Femur (tissue), 1 donor: ENCODE measurements at regions not wholly inside any gene's neighbourhood (a gene's known extent, or its start where the extent isn't known, plus 50 kb on each side); places are given as distances from the start of the nearest gene placed in this dataset.
"Not testable (repeated sequence)": the region's sequence is repeated elsewhere in the genome, so short reads cannot be mapped to it uniquely, and the experiment has no call there.

ENCODE experiments used
- DNase-seq: peaks from one replicate; pipeline ENCODE4 v3.0.0-alpha.2; 2017

DNA sequence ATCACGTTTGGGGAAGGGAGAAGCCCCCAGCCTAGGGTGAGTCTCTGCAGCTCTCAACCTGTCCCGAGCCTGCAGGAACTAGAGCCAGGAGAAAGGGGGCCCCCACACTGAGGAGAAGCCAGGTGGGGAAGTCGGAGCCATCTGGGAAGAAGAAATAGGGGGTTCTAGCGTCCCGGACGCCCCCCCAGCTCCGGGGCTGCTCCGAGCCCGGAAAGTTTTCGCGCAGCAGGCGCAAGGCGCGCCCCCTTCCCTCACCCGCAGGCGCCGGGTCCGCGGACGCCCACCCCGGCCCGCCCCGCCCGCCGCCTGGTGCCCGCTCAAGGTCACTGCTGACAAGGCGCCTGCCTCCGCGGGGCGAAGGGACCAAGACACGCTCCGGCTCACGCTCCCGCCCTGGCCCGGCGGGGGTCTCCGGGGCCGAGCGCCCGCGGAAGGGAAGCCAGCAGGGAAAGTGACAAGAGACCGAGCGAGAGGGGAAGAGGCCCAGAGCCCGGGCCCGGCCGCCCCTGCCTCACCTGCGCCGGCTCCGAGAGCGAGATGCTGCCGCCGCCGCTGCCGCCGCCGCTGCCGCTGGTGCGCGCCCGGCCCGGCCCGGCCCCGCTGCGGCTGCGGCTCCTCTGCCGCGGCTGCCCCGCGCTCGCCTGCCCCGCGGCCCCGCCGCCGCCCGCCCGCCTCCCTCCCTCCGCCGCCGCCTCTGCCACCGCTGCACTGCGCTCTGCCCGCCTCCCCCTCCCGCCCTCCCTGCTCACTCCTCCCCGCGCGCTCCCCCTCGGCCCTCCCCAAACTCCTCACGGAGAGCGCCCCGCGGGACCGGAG, 108.4 kb upstream of the SLC6A11 start:
- DNase-seq, result no peak

DNA sequence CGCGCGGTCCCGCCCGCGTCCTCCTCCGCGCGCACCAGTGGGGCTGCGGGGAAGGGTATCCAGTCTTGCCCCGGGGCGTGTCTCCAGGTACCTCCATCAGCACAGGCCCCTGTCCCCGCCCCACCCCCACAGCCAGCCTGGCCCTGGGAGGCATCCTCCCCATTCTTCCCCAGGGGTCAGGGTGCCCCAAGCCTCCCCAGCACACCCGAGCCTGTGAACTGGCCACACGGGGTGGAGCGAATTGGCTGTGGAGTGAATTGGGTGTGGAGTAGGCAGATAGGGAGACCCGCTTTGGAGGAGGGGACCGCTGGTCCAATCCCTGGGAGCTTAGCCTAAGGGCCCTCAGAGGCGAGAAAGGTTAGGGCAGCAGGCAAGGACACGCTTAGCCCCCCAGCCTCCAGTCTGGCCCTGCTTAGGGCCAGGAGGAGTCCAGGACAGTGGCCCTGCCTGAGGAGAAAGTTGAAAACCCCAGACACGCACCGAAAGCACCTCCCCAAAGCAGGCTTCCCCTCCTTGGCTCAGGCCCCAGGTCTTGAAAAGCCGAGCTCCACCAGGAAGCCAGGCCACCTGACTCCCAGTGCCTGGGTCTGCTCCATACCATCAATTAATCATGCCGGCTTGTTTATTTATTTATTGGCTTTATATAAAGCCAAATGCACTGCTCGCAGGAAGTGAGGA, 107.7 kb upstream of the SLC6A11 start:
- DNase-seq, result no peak

DNA sequence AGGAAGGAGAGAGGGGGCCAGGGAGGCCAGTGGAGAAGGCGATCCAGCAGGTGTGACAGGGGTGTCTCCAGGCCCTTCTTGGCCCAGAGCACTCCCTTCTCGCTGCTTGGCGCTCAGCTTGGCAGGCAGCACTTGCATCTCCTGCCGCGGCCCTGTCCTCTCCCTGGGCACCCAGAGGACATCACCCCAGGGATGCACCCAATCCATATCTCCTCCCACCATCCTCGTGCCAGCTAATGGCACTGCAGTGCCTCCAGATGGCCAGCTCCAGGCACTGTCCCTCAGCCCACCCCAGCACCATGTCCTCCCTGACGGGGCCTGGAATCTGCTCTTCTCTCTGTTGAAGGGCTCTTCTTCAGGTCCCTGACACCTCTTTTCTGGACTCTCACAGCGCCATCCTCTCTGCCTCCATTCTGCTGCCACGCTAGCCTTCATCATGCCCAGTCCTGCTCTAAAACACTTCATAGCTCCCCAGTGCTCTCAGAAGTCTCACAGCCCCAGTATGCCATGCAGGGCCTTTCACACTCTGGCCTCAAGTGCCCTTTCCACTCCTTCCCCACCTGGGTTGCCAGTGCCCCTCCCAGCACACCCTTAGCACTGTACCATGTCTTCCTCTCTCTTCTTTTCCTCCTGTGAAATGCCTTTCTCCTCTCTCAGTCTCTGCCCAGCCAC, 106.8 kb upstream of the SLC6A11 start:
- DNase-seq, result no peak

DNA sequence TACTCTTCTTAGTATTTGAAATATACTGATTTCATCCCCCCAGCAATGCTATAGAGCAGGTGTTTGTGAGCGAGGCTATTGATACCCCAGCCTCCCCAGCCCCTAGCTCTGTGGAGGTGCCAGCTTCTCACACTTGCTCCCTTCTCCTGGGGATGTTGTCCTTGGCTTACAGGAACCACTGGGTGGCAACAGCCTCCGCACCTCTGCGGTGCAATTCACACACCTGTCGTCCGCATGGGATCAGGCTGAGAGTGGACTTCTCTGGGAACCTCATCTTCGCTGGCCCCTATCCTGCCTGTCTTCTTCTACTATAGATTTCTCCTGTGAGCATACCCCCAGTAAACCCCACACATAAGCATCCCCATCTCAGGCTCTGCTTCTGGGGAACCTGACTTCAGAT, 103.9 kb upstream of the SLC6A11 start:
- DNase-seq, result no peak

DNA sequence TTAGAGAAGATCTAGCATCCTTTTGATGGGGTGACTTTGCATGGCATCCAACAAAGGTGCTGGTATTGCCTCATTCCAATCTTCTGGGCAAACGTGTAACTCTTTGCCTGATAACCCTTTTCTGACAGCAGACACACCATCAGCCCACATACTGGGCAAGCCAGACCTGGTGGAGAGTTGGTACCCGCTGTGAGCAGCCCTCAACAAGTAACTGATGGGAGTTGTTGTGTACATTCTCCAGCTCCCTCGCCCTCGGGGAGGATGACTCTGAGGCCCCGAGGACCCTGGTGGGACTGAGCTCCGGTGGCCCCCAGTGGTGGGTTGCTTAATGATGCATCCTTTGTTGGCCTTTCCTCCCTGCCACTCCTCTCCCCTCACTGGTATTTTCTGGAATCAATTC, 102.4 kb upstream of the SLC6A11 start:
- no peak for DNase-seq

DNA sequence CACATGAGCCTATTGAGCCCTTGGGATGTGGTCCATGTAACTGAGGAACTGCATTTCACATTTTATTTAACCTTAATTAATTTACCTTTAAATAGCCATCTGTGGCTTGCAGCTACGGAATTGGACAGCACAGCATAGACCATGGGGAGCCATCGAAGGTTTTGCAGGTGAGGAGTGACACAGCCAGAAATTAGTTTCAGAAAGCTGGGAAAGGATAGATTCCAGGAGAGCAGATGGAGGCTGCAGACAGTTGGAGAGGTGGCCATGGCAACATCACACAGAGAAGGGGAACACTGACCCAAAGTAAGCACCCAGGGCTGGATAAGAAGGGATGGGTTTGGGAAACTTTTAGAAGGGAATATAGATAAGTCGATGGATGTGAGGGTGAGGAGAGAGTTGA, 100.1 kb upstream of the SLC6A11 start:
- DNase-seq, result no peak

DNA sequence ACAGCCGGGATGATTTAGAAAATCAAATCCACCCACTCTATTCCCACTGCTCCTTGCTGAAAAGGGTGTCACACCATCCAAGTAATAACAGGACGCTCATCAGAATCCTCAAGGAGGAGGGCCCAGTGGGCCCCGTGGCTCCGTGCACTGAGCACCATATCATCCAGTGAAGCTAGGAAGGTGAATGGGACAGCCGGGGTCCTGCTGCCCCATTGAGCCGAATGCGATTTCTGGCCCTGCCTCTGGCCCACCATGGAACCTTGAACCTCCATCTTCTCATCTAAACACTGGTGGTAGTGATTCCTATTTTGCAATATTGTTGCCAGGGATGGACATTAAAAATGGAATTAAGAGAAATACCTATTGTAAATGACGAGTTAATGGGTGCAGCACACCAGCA, 99.1 kb upstream of the SLC6A11 start:
- DNase-seq, result no peak

DNA sequence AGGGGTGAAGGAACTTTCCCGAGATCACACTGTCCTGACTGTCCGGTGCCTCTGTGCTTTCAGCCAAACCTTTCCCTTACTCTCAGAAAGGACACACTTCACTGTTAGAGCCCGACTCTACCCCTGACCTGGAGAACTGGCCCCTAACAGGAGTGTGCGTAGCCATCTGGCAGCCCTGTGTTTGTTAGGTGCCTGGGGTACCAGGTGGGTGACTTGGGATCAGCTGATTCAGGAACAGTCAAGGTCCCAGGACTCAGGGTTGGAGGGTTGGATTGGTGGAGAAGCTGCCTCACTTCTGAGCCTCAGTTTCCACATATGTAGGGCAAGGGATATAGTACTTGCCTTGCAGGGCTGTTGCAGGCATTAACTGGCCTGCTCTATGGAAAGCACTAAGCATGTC, 98.3 kb upstream of the SLC6A11 start:
- DNase-seq, result no peak

DNA sequence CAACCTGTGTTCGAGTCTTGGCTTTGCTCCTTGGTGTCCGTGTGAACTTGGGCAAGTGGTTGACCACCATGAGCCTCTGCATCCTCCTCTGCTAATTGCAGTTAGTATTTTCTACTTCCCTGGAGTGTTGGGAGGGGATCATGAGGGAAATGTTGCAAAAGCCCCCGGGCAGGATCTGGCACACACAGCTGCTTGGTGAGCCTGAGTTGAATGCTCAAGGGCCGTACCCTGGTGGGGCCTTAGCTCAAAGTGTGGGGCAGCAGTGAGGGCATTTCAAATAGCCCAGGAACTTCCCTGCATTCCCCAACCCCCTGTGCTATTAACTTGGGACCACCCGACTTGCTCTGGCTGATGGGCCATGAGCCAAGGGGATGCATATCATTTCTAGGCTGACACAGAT, 94.9 kb upstream of the SLC6A11 start:
- DNase-seq, result no peak

DNA sequence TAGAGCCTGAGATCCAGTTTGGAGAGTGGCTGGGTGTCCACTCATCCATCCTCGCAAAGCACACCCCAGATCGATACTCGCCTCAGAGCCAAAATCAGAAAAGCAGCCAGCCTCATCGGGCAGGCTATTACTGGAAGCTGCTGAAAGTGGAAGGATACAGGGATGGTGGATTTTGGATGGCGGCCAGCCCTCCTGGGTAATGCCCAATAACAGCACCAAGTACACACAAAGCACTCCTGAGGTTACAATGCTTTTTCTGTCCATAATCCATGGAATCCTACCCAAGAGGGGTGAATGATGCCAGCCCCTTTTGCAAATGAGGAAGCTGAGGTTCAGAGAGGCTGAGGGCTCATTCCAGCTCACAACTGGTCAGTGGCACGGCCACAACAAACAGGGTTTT, 93.1 kb upstream of the SLC6A11 start:
- DNase-seq, result no peak

DNA sequence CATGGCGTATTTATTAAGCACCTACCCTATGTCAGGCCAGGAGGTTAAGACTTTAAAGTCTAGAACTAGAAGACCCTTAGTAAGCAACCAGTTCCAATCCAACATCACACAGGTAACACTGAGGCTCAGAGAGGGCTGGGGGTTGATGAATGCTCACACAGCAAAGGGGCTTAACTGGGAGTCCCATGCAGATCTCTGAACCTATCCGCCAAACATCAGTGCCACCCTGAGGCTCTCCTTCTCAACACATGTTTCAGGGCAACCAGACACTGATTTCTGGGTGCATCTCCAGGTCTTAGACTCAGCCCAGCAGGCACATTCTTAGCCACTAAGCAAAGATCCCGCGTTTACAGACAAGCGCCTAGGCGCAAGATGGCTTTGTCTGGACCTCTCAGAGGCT, 92.0 kb upstream of the SLC6A11 start:
- no peak for DNase-seq

DNA sequence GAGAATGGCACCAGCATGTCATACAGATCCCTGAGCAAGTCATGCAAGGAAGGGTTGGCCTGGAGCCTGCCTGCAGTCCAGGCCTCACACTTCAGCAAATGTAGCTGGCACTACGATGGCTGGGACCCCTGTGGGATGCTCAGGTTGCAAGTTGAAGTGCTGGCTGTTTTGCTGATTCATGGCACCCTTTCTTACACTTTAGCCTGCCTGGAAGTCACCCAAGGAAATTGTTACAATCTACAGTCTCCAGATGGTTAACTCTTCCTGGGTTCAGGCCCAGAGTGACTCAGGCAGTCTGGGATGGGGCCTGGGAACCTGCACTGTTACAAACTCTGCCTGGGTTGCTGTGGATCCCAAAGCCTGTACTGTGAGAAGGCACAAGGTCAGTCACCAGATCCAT, 91.0 kb upstream of the SLC6A11 start:
- no peak for DNase-seq

DNA sequence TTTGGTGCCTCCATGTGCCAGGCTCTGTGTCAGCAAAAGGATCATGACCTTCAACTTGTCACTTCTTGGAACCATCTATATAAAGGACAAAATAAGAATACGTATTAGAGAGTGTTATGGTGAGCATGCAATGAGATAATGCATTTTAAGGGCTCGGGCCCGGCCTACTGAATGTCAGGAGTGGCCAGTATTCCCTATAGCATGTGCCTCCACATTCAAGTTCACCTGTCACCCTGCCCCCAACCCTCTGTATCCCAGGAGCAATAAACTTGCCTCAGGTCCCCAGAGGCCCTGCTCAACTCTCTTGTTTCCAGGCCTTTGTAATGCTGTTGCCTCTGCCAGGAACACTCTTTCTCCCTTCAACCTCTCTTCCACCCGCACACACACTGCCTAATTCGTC, 90.2 kb upstream of the SLC6A11 start:
- no peak for DNase-seq

DNA sequence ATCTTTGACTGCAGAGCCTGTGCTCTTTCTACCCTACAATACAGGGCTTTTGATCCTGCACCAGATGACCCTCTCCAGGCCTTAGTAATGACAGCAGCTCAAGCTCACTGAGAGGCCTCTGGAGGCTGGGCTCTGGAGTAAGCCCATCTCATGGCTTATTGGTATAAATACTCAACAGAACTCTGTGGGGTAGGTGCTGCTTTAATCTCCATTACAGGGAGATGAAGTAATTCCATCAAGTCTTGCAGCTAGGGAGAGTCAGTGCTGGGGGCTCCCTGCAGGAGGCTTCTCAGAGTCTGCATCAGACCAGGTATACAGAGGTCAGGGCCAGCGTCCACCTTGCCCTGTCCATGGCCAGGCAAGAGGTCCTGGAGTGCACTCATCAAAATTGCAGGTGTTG, 89.2 kb upstream of the SLC6A11 start:
- DNase-seq, result no peak

DNA sequence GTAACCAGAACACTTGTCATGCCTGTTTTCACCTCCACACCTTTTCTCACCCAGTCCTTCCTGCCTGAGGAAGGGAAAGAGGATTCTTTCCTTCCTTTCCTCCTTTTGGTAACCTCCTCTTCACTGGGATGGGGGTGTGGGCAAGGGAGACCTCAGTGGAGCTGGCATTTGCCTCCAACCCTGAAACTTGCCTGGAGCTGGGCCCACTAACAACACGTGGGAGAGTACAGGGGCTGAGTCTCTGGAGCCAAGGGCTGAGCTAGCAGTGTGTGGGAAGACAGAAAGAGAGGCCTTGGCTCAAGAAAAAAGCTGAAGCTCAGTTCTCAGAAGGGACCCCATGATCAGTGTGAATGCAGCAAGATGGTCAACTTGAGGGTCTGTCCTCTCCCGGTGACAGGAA, 86.6 kb upstream of the SLC6A11 start:
- DNase-seq, result no peak

DNA sequence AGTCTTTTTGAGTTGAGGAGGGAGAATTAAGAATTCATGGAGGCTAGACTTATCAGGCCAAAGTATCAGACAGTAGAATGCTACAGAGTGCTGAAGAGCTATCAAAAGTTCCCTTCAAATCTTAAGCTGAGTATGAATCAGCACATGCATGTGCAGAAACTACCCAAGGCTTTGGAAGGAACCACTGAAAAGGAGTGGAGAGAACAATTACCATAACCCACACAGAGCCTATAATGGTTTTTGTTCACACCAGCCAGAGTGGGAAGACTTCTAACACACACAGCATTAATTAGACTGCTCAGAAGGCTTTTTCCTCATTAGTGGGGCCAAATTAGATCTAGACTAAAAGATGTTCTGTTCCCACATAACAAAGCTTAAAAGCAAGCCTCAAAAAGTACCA, 83.7 kb upstream of the SLC6A11 start:
- DNase-seq, result no peak

DNA sequence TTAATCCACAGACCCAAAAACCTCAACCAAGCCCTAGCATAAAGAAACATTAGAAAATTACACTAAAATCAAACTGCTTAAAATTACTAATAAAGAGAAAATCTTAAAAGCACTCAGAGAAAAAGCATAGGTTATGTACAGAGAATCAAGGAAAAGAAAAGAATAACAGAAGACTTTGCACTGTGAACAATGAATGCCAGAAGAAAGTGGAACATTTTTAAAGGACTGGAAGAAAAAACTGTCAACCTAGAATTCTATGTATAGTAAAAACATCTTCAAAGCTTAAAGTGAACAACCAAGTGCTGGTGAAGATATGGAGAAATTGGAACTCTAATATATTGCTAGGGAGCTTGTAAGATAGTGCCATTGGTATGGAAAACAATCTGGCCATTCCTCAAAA, 82.7 kb upstream of the SLC6A11 start:
- no peak for DNase-seq

DNA sequence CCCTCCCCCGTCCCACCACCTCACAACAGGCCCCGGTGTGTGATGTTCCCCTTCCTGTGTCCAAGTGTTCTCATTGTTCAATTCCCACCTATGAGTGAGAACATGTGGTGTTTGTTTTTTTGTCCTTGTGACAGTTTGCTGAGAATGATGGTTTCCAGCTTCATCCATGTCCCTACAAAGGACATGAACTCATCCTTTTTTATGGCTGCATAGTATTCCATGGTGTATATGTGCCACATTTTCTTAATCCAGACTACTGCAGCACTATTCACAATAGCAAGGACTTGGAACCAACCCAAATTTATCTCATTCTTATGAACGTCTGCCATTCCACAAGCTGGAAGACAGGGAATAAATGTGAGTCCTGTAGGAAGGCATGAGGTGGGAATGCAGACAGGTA, 79.6 kb upstream of the SLC6A11 start:
- DNase-seq, result not testable (repeated sequence)

DNA sequence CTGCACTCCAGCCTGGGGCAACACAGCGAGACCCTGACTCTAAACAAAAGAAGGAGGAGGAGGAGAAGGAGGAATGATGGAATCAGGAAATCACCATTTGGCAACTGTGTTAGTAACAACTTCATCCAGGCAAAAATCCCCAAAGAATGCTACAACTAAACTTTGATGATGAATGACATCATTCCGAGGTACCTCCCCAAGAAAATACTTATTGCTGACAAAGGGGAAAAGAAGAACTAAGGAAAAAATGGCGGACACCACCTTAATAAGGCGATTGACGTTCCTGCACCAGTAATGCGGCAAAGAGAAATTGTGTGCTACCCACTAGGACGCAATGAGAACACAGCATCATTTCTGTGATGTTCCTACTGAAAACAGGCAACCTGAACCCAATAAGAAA, 78.2 kb upstream of the SLC6A11 start:
- DNase-seq, result no peak

DNA sequence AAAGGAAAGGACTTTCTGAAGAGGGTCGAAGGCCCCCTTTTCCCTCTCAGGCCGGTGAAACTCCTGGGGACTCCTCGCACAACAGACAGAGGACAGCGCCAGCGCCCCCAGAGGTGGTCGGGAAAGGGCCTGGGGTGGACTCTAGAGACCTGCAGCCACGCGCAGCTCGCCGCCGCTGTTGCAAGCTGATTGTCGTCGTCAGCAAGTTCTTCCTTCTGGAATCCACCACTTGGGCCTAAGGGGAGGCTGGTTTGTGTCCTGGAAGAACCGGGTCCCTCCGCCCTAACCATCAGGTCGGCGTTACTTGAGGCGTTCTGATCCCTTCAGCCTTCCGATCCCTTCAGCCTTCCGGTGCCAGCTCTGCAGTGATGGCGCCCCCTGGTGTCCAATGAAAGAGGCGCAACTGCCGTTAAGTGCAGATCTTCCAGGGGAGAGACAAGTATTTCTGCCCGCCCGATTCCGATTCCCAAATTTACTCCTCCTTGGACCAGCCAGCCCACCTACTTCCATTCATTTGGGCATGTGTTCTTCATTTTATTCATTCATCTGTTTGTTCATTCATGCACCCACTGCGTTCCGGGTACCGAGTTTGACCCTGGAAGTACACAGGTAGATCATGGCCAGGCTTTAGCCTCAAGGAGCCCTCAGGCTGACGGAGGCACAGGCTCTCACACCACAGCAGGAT, 77.2 kb upstream of the SLC6A11 start:
- DNase-seq, result peak; percentile 77

DNA sequence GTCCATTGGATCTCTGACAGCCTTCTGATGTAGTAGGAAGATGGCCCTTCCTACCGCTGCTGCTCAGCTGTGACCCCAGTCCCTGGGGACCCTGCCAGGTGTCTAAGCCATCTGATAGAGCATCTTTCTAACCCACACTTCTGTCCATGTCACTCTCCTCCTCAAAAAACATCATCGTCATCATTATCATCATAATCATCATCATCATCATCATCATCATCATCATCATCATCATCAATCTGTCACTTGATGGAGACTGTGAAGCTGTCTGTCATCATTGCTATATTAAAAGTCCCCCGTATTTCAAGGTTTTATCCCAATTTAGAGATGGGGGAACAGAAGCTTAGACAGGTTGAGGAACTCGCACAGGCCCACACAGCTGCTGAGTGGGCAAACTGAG, 75.1 kb upstream of the SLC6A11 start:
- no peak for DNase-seq

DNA sequence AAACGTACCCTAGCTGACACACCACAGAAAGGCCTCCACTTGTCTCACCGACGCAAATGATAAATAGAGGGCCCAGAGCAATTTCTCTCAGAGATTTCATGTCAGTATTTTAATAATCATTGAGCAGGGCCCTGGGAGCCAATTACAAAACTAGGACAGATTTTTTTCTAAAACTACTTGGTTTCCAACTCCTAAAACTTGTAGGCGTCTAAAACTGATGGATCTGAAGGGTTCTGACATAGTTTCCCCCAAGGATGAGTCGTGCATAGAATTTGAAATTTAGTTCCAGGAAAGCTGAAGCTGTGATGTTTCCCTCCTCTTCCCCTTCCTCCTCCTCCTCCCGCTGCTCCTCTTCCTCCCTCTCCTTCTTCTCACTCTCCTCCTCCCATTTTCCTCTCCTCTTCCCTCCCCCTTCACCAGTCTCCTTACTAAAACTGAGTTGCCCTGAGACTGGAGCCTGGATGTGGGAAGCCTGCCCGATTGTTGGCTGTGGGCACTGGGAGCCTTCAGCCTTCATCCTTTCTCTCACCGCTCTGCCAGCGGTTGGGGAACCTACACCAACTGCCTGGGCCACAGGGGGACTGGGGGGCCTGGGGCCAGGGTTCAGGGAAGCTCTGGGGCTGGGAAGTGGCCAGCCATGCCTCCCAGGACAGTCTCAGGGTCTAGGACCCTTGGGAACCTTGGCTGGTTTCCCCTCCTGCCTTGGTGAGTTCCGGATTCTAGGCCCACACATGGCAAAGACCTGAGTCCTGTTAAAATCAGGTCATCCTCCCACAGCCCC, 73.9 kb upstream of the SLC6A11 start:
- DNase-seq, result no peak
